ENCODE measurements at regions not wholly inside any gene's neighbourhood (a gene's known extent, or its start where the extent isn't known, plus 50 kb on each side); places are given as distances from the start of the nearest gene placed in this dataset.

DNA sequence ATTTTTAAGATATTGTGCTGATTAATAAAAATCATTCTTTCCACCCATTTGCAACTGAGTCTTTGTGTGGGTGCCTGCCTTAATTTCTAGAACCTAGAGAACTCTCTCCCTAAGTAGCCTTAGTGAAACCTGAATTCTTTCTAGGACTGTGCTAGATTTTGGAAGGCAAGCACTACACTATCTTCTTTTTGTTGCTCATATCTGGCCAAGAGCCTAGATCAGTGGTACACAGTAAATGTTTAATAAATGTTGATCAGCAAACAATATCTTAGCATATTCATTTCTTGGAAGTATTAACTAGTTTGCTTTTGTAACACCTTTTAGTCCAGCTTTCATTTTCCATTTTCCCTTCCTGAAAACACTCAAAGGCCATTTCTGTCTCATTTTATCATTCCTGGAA lies 108.5 kb upstream of the CARMIL1 start:
- TF ChIP-seq, protein P1, sequence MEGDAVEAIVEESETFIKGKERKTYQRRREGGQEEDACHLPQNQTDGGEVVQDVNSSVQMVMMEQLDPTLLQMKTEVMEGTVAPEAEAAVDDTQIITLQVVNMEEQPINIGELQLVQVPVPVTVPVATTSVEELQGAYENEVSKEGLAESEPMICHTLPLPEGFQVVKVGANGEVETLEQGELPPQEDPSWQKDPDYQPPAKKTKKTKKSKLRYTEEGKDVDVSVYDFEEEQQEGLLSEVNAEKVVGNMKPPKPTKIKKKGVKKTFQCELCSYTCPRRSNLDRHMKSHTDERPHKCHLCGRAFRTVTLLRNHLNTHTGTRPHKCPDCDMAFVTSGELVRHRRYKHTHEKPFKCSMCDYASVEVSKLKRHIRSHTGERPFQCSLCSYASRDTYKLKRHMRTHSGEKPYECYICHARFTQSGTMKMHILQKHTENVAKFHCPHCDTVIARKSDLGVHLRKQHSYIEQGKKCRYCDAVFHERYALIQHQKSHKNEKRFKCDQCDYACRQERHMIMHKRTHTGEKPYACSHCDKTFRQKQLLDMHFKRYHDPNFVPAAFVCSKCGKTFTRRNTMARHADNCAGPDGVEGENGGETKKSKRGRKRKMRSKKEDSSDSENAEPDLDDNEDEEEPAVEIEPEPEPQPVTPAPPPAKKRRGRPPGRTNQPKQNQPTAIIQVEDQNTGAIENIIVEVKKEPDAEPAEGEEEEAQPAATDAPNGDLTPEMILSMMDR (IDR thresholded peaks at IDR 0.05; ENCODE audit: control extremely low read depth in 1 of 3, insufficient read depth in 1 of 3, low read depth in 1 of 3, low read length in 3 of 3): no peak
- TF ChIP-seq RAD21 (IDR thresholded peaks at IDR 0.05 in 1 of 2, conservative IDR thresholded peaks at IDR 0.05 in 1 of 2; ENCODE audit: low read depth in 2 of 2, low read length in 2 of 2) (no peak), GTF2F1 (IDR thresholded peaks at IDR 0.05; ENCODE audit: borderline replicate concordance, low read depth, low read length) (no peak), SP1 (IDR thresholded peaks at IDR 0.05; ENCODE audit: low read depth, low read length) (no peak), POLR2A (IDR thresholded peaks at IDR 0.05; ENCODE audit: control extremely low read depth in 1 of 2, low read depth in 2 of 2, low read length in 2 of 2) (no peak), EP300 (IDR thresholded peaks at IDR 0.05; ENCODE audit: borderline replicate concordance in 1 of 2, low read depth in 2 of 2, low read length in 2 of 2) (no peak), TEAD4 (IDR thresholded peaks at IDR 0.05; ENCODE audit: low read depth, low read length) (no peak), SAP30 (IDR thresholded peaks at IDR 0.05; ENCODE audit: insufficient read depth, insufficient replicate concordance, low read length) (no peak)
- TF ChIP-seq, protein P2, sequence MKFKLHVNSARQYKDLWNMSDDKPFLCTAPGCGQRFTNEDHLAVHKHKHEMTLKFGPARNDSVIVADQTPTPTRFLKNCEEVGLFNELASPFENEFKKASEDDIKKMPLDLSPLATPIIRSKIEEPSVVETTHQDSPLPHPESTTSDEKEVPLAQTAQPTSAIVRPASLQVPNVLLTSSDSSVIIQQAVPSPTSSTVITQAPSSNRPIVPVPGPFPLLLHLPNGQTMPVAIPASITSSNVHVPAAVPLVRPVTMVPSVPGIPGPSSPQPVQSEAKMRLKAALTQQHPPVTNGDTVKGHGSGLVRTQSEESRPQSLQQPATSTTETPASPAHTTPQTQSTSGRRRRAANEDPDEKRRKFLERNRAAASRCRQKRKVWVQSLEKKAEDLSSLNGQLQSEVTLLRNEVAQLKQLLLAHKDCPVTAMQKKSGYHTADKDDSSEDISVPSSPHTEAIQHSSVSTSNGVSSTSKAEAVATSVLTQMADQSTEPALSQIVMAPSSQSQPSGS (IDR thresholded peaks at IDR 0.05; ENCODE audit: low read length): no peak

All from H1 (cell line).